H1 (cell line): ENCODE measurements at regions not wholly inside any gene's neighbourhood (a gene's known extent, or its start where the extent isn't known, plus 50 kb on each side); places are given as distances from the start of the nearest gene placed in this dataset.
A peak's percentile ranks its signal among the peaks of the same experiment; 100 is the strongest.

ENCODE experiments used
- CTCF ChIA-PET: fragments of 300-600 bp; sonication (Branson Sonifier 250); formaldehyde crosslinking; loops from one replicate; lab custom pipeline; 2021; ENCODE audit not compliant: partially characterized antibody; lab: Charles Lee
- POLR2A ChIA-PET: fragments of 300-600 bp; sonication (Branson Sonifier 250); formaldehyde crosslinking; loops from one replicate; lab custom pipeline; 2021; ENCODE audit warnings: inconsistent platforms; ENCODE audit not compliant: partially characterized antibody; lab: Charles Lee
- DNase-seq, 2 experiments: peaks; one replicate each; pipeline versions ENCODE4 v3.0.0 to v3.0.0-alpha.2; 2010 to 2022; ENCODE audit warnings: low spot score in 2 of 2, low read depth in 1 of 2, mixed read lengths in 1 of 2
- FAIRE-seq: peaks from 2 replicates; lab custom pipeline; 2011; peaks lifted over from hg19 to GRCh38; lab: Jason Lieb, UNC
- H2AFZ ChIP-seq: 2 replicates; pipeline ENCODE4 v1.8.1; 2012; ENCODE audit warnings: low read length, inconsistent platforms
- H2AK5ac ChIP-seq: 2 replicates; pipeline ENCODE4 v1.6.1; 2013; ENCODE audit warnings: low read depth, low read length
- H2BK120ac ChIP-seq: replicated peaks from 2 replicates; pipeline ENCODE3; 2013; ENCODE audit warnings: low read depth, low read length, inconsistent platforms
- H2BK12ac ChIP-seq: 2 replicates; pipeline ENCODE4 v1.6.1; 2013; ENCODE audit warnings: low read depth, low read length
- H2BK15ac ChIP-seq: 2 replicates; pipeline ENCODE4 v1.6.1; 2013; ENCODE audit warnings: low read length
- H2BK20ac ChIP-seq: 2 replicates; pipeline ENCODE4 v1.6.1; 2013; ENCODE audit warnings: low read length
- H2BK5ac ChIP-seq: 2 replicates; pipeline ENCODE4 v1.6.1; 2013; ENCODE audit warnings: low read depth, low read length
- H3K14ac ChIP-seq: 2 replicates; pipeline ENCODE4 v1.6.1; 2013; ENCODE audit warnings: inconsistent platforms; ENCODE audit not compliant: insufficient read length
- H3K18ac ChIP-seq: 2 replicates; pipeline ENCODE4 v1.6.1; 2013; ENCODE audit warnings: low read length; ENCODE audit errors: extremely low read depth
- H3K23ac ChIP-seq: 2 replicates; pipeline ENCODE4 v1.6.1; 2013; ENCODE audit warnings: inconsistent platforms; ENCODE audit not compliant: insufficient read length
- H3K23me2 ChIP-seq: 2 replicates; pipeline ENCODE4 v1.6.1; 2013; ENCODE audit warnings: low read depth, low read length
- H3K27ac ChIP-seq: 2 replicates; pipeline ENCODE4 v1.6.1; 2011; ENCODE audit warnings: low read depth, low read length, inconsistent platforms
- H3K27me3 ChIP-seq, 4 experiments: replicated peaks in 1 of 4; 1 replicate in 1 of 4; 2 replicates in 3 of 4; pipeline versions ENCODE4 v1.6.1 to v1.8.1; 2011 to 2013; ENCODE audit warnings: low read length in 3 of 4, mild to moderate bottlenecking in 3 of 4, inconsistent platforms in 2 of 4, mixed read lengths in 2 of 4, moderate library complexity in 1 of 4; ENCODE audit not compliant: control insufficient read depth in 3 of 4, insufficient read depth in 3 of 4; ENCODE audit errors: extremely low read depth in 1 of 4
- H3K36me3 ChIP-seq, 4 experiments: 2 replicates each; pipeline versions ENCODE4 v1.6.1 to v1.8.1; 2011 to 2013; ENCODE audit warnings: mild to moderate bottlenecking in 4 of 4, low read length in 3 of 4, moderate library complexity in 2 of 4, control low read depth in 1 of 4, inconsistent platforms in 1 of 4; ENCODE audit not compliant: insufficient read depth in 4 of 4, control insufficient read depth in 2 of 4
- H3K4ac ChIP-seq: replicated peaks from 2 replicates; pipeline ENCODE3; 2013; ENCODE audit warnings: low read length, low read depth, mixed read lengths, inconsistent platforms; ENCODE audit not compliant: insufficient read length
- H3K4me1 ChIP-seq, 4 experiments: replicated peaks in 1 of 4; 1 replicate in 1 of 4; 2 replicates in 3 of 4; pipeline versions ENCODE4 v1.6.1 to v1.8.1; 2011 to 2013; ENCODE audit warnings: low read length in 3 of 4, inconsistent platforms in 2 of 4, mixed read lengths in 1 of 4; ENCODE audit not compliant: insufficient read depth in 4 of 4, control insufficient read depth in 3 of 4
- H3K4me2 ChIP-seq, 2 experiments: 2 replicates each; pipeline versions ENCODE4 v1.6.1 to v1.8.1; 2011 to 2013; ENCODE audit warnings: low read depth in 2 of 2, low read length in 2 of 2, control low read depth in 1 of 2, inconsistent platforms in 1 of 2, mild to moderate bottlenecking in 1 of 2; ENCODE audit not compliant: insufficient read depth in 1 of 2
- H3K4me3 ChIP-seq, 4 experiments: fragments of 200-600, 300-600 bp in 1 of 4; sonication (generic), shearing (Covaris generic), sonication (Bioruptor Twin) in 1 of 4; 2 replicates each; pipeline versions ENCODE4 v1.5.1 to v1.8.1; 2011 to 2016; ENCODE audit warnings: low read length in 4 of 4, low read depth in 3 of 4, control low read depth in 2 of 4, inconsistent platforms in 2 of 4, mild to moderate bottlenecking in 2 of 4, mixed read lengths in 1 of 4, moderate library complexity in 1 of 4; ENCODE audit not compliant: insufficient read depth in 2 of 4; ENCODE audit errors: extremely low read depth in 1 of 4
- H3K56ac ChIP-seq: replicated peaks from 2 replicates; pipeline ENCODE3; 2013; ENCODE audit warnings: low read depth, mild to moderate bottlenecking, mixed read lengths, low read length, inconsistent platforms; ENCODE audit not compliant: insufficient read length
- H3K79me1 ChIP-seq: 2 replicates; pipeline ENCODE4 v1.6.1; 2013; ENCODE audit warnings: low read depth, low read length, control low read depth
- H3K79me2 ChIP-seq, 2 experiments: 2 replicates each; pipeline versions ENCODE4 v1.6.1 to v1.8.1; 2012 to 2013; ENCODE audit warnings: low read length in 2 of 2, mild to moderate bottlenecking in 2 of 2, inconsistent platforms in 1 of 2; ENCODE audit not compliant: insufficient read depth in 2 of 2, control insufficient read depth in 1 of 2
- H3K9ac ChIP-seq, 4 experiments: replicated peaks in 1 of 4; 1 replicate in 1 of 4; 2 replicates in 3 of 4; pipeline versions ENCODE4 v1.6.1 to v1.8.1; 2011 to 2013; ENCODE audit warnings: low read depth in 3 of 4, low read length in 3 of 4, control low read depth in 2 of 4, mild to moderate bottlenecking in 2 of 4, moderate library complexity in 2 of 4, inconsistent platforms in 1 of 4; ENCODE audit errors: extremely low read depth in 1 of 4
- H3K9me3 ChIP-seq, 2 experiments: 2 replicates each; pipeline versions ENCODE4 v1.6.1 to v1.8.1; 2012 to 2013; ENCODE audit warnings: mild to moderate bottlenecking in 2 of 2, moderate library complexity in 2 of 2, control low read depth in 1 of 2, inconsistent platforms in 1 of 2, low read depth in 1 of 2, low read length in 1 of 2, mixed read lengths in 1 of 2; ENCODE audit not compliant: insufficient read depth in 2 of 2
- H4K20me1 ChIP-seq, 2 experiments: replicated peaks in 1 of 2; 2 replicates each; pipeline versions ENCODE3 to v1.8.1; 2011 to 2013; ENCODE audit warnings: inconsistent platforms in 2 of 2, low read length in 2 of 2, mild to moderate bottlenecking in 1 of 2; ENCODE audit not compliant: insufficient read depth in 2 of 2, control insufficient read depth in 1 of 2
- H4K5ac ChIP-seq: 2 replicates; pipeline ENCODE4 v1.6.1; 2013; ENCODE audit warnings: low read length, low read depth, mixed read lengths, inconsistent platforms; ENCODE audit not compliant: insufficient read length
- H4K8ac ChIP-seq: 2 replicates; pipeline ENCODE4 v1.8.0; 2013; ENCODE audit warnings: mild to moderate bottlenecking, moderate library complexity, low read length, inconsistent platforms; ENCODE audit not compliant: insufficient read depth; ENCODE audit errors: extremely low read depth
- H4K91ac ChIP-seq: replicated peaks from 2 replicates; pipeline ENCODE3; 2013; ENCODE audit warnings: low read length, mixed read lengths, inconsistent platforms; ENCODE audit not compliant: insufficient read length
- BRCA1 ChIP-seq: IDR thresholded peaks from 2 replicates; pipeline ENCODE4 v1.6.1; 2012; ENCODE audit warnings: low read depth, low read length, improper control_type of control experiment
- CEBPB ChIP-seq: IDR thresholded peaks from 2 replicates; pipeline ENCODE4 v1.6.1; 2012; ENCODE audit warnings: low read depth, low read length
- CHD1 ChIP-seq: IDR thresholded peaks from 2 replicates; pipeline ENCODE4 v1.6.1; 2012; ENCODE audit warnings: low read depth, low read length, improper control_type of control experiment
- EP300 ChIP-seq, 2 experiments: IDR thresholded peaks; 1 replicate in 1 of 2; 2 replicates in 1 of 2; pipeline ENCODE4 v1.6.1; 2011 to 2012; ENCODE audit warnings: low read depth in 2 of 2, low read length in 2 of 2, mild to moderate bottlenecking in 2 of 2, borderline replicate concordance in 1 of 2, inconsistent platforms in 1 of 2, moderate library complexity in 1 of 2
- JUN ChIP-seq: IDR thresholded peaks from 2 replicates; pipeline ENCODE4 v1.6.1; 2011; ENCODE audit warnings: low read depth, mild to moderate bottlenecking, improper control_type of control experiment, low read length
- RAD21 ChIP-seq, 2 experiments: IDR thresholded peaks in 1 of 2; conservative IDR thresholded peaks in 1 of 2; 2 replicates each; pipeline ENCODE4 v1.6.1; 2011; ENCODE audit warnings: low read depth in 2 of 2, low read length in 2 of 2, improper control_type of control experiment in 1 of 2, inconsistent platforms in 1 of 2, mild to moderate bottlenecking in 1 of 2, moderate library complexity in 1 of 2
- RFX5 ChIP-seq: IDR thresholded peaks from 2 replicates; pipeline ENCODE4 v1.6.1; 2011; ENCODE audit warnings: low read depth, low read length, improper control_type of control experiment, borderline replicate concordance
- SP2 ChIP-seq: IDR thresholded peaks from 2 replicates; pipeline ENCODE4 v1.6.1; 2012; ENCODE audit warnings: mild to moderate bottlenecking, low read length, inconsistent platforms
- TCF12 ChIP-seq: IDR thresholded peaks from 2 replicates; pipeline ENCODE4 v1.6.1; 2011; ENCODE audit warnings: low read depth, mild to moderate bottlenecking, low read length
- YY1 ChIP-seq: IDR thresholded peaks from 2 replicates; pipeline ENCODE4 v1.6.1; 2011; ENCODE audit warnings: low read depth, mild to moderate bottlenecking, low read length
- WGBS, 2 experiments: shearing (Covaris generic) in 1 of 2; methylation state at CpG; one replicate each; pipeline versions ENCODE4 v1.1.6 to v1.1.7; 2013 to 2015; ENCODE audit warnings: low lambda C conversion rate in 2 of 2, mixed read lengths in 2 of 2, inconsistent platforms in 1 of 2, low coverage in 1 of 2, missing lambda C conversion rate in 1 of 2; ENCODE audit not compliant: insufficient replicate concordance in 2 of 2, insufficient coverage in 1 of 2, insufficient read length in 1 of 2; ENCODE audit errors: extremely low coverage in 1 of 2, missing lambda C conversion rate in 1 of 2; 5-methylcytosine and 5-hydroxymethylcytosine counted together
- TF ChIP-seq, protein P1 (sequence below), 3 experiments: IDR thresholded peaks; 1 replicate in 2 of 3; 2 replicates in 1 of 3; pipeline versions ENCODE4 v1.5.1 to v1.6.1; 2011; ENCODE audit warnings: low read length in 3 of 3, mild to moderate bottlenecking in 3 of 3, inconsistent platforms in 2 of 3, low read depth in 1 of 3, moderate library complexity in 1 of 3; ENCODE audit not compliant: insufficient read depth in 1 of 3; ENCODE audit errors: control extremely low read depth in 1 of 3

DNA sequence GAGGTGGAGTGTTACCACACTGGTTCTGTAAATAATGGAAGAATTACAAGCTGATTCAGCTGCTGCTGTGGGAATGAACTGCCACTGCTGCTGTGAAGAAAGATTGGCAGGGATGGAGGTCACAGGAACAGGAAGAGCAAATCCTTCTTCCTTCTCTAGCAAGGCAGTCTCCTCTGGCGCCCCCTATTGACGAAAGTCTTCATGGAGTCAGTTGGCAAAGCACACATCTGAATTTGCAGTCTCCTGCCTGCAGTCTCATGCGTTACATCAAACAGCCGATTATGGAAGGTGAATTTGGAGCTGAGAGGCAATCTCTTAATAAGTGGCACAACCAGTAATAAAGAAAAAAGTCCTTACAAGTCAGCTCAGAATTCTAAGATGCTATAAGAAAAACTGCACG, 106.0 kb upstream of the TMTC1 start:
- no peaks in the 10 kb centered on the region for H4K20me1 ChIP-seq
- no peaks in the 10 kb centered on the region for H3K27me3 ChIP-seq
- CTCF ChIA-PET: interaction anchor here (0.6 to 3.3 kb wide), 45 partner anchors 9 to 623 kb away, joined by 3 to 39 read pairs (median 3); no protein-coding TSS in a partner anchor
- H3K79me1 ChIP-seq: no peaks in the 10 kb centered on the region
- H4K5ac ChIP-seq: no peak overlapping the region
- FAIRE-seq (peak; percentile 69), DNase-seq (peak; percentile 44 to 93)
- H3K79me2 ChIP-seq: no peaks in the 10 kb centered on the region
- H3K23ac ChIP-seq: no peak overlapping the region
- H3K18ac ChIP-seq: no peak overlapping the region
- no peak overlapping the region for H3K4me2 ChIP-seq
- POLR2A ChIA-PET: no interaction called here
- no peak overlapping the region for H4K91ac ChIP-seq
- no peak overlapping the region for H4K8ac ChIP-seq
- no peak overlapping the region for H2BK12ac ChIP-seq
- H3K14ac ChIP-seq: no peak overlapping the region
- H3K4ac ChIP-seq: no peak overlapping the region
- no peak overlapping the region for H3K27ac ChIP-seq
- no peak overlapping the region for H3K56ac ChIP-seq
- no peak overlapping the region for H2AK5ac ChIP-seq
- H2BK120ac ChIP-seq: no peak overlapping the region
- H3K9ac ChIP-seq: no peak overlapping the region
- no peak overlapping the region for H2BK15ac ChIP-seq
- H3K23me2 ChIP-seq: no peaks in the 10 kb centered on the region
- H2BK5ac ChIP-seq: no peak overlapping the region
- peak overlapping the region; percentile 68; the same call in 1 of the 2 replicates for H2AFZ ChIP-seq
- H3K4me1 ChIP-seq: peaks cover 0 to 6% (median 0%) of the 10 kb centered on the region in 4 experiments; a peak in 1 of 7 replicates
- no peak overlapping the region for H3K4me3 ChIP-seq
- WGBS, 2 experiments: 54% methylated on average over 5 of the region's 5 CpGs; no CpG with 5 or more reads in 1 of the 2 experiments
- no peaks in the 10 kb centered on the region for H3K36me3 ChIP-seq
- peaks cover 8 to 10% of the 10 kb centered on the region in 2 experiments; a peak in 3 of 4 replicates for H3K9me3 ChIP-seq
- H2BK20ac ChIP-seq: no peak overlapping the region
- TF ChIP-seq YY1 (peak; percentile 61; the same call in 1 of the 2 replicates), CEBPB (0 out of 2 replicates have a peak, but pooled peaks have one; percentile 15), RFX5 (no peak), TCF12 (0 out of 2 replicates have a peak, but pooled peaks have one; percentile 24), JUN (no peak), RAD21 (IDR thresholded peaks at IDR 0.05 in 1 of 2, conservative IDR thresholded peaks at IDR 0.05 in 1 of 2; ENCODE audit: low read depth in 2 of 2, low read length in 2 of 2) (peak; percentile 85 to 86), CHD1 (no peak), BRCA1 (0 out of 2 replicates have a peak, but pooled peaks have one; percentile 11), SP2 (no peak), EP300 (IDR thresholded peaks at IDR 0.05; ENCODE audit: borderline replicate concordance in 1 of 2, low read depth in 2 of 2, low read length in 2 of 2) (0 out of 3 replicates have a peak, but pooled peaks of 1 of the 2 experiments have one; percentile 42)
- TF ChIP-seq, protein P1, sequence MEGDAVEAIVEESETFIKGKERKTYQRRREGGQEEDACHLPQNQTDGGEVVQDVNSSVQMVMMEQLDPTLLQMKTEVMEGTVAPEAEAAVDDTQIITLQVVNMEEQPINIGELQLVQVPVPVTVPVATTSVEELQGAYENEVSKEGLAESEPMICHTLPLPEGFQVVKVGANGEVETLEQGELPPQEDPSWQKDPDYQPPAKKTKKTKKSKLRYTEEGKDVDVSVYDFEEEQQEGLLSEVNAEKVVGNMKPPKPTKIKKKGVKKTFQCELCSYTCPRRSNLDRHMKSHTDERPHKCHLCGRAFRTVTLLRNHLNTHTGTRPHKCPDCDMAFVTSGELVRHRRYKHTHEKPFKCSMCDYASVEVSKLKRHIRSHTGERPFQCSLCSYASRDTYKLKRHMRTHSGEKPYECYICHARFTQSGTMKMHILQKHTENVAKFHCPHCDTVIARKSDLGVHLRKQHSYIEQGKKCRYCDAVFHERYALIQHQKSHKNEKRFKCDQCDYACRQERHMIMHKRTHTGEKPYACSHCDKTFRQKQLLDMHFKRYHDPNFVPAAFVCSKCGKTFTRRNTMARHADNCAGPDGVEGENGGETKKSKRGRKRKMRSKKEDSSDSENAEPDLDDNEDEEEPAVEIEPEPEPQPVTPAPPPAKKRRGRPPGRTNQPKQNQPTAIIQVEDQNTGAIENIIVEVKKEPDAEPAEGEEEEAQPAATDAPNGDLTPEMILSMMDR (IDR thresholded peaks at IDR 0.05; ENCODE audit: control extremely low read depth in 1 of 3, insufficient read depth in 1 of 3, low read depth in 1 of 3, low read length in 3 of 3): peak; percentile 63 to 94 (median 93)
